Stimulated activated CD4-positive, alpha-beta T cell treated with anti-CD3 and anti-CD28 coated beads, Interleukin-2, amount 100 ng/mL, for 4 hours (primary cell): ENCODE measurements at regions not wholly inside any gene's neighbourhood (a gene's known extent, or its start where the extent isn't known, plus 50 kb on each side); places are given as distances from the start of the nearest gene placed in this dataset.
"Not testable (repeated sequence)": the region's sequence is repeated elsewhere in the genome, so short reads cannot be mapped to it uniquely, and the experiment has no call there.

Experiments used
- DNase-seq: peaks from one replicate; pipeline ENCODE4 v3.0.0-alpha.2; 2020; ENCODE audit warnings: low read depth

DNA sequence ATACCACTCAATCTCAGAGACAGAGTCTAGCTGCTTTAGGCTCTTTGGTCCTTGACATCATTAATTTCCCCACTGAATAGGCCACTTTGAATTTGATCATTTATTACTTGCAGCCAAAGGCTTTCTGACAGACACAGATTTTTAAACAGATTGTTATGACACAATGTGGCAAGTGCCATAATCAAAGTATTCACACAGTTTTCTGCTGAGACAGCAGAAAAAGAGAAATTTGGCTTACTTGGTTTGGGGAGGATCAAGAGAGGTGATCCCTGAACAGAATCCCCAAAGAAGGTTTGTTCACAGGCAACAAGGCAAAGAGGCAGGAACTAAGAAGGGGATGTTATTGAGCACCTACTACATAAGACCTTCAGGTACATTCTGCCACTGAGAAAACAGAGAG, 138.0 kb upstream of the TOP1 start:
- no peak for DNase-seq

DNA sequence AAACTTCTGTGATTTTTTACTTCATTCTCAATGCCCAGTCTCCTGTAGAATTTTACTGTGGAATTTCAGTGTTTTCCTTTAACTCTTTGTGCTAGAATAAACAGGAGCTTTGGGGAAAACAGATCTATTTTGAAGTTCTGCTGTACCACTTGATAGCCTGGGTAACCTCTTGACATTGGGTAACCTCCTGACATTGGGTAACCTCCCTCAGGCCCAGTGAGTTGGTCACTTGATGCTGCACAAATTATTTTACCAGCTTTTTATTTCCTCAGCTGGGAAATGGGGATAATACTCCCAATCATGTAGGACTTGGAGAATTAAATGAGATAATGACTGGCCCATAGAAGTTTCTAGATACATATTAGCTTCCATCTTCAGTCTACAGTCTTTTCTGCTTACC, 137.3 kb upstream of the TOP1 start:
- DNase-seq = no peak

GRCh38 chr20:40892642-40893041, 136.0 kb upstream of the TOP1 start:
- DNase-seq = no peak

DNA sequence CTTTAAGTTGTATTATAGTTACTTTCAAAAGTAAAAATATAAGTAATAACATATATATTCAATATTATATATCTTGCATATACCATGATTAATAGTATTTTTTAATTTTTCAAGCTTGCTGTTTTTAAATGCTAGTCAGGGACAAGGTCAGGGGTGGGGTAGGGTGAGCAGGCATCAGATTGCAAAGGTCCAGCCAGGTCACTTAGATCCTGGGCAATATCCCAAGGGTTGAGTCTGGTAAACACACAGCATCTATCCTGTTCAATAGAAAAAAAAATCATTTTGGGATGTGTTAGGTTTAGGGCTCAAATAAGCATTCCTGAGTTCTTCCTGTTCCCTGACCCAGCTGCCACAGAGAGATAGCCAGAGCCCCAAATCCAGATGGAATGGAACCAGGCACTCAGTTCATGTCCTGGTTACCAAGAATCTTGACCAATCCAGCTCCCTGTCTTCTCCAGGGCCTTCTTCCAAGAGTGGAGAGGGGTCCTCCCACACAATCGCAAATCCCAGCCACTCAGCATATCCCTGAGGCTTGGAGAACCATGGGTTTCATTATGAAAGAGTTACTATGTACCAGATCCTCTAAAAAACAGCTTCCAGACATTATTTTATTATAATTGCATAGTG, 134.9 kb upstream of the TOP1 start:
- DNase-seq = no peak

- no peak for DNase-seq
Measured at GRCh38 chr20:40894237-40894630, 134.4 kb upstream of the TOP1 start.

DNA sequence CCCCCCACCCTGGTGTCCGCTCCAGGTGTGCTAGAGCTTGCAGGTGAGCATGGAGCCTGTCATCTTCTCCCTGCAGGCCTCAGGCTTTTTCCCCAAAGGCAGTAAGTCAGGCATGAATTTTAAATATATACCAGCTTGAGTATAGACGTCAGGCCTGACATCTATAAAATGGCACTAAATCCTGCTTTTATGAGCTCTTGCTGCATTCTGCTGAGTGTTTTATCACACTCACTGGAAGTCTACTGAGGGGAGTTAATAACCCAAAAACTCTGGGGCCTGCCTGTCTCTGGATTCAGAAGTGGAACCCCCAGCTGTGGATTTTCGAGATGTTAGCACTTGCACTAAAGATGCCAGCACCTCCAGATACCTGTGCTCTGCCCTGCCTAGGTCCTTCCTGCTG, 133.4 kb upstream of the TOP1 start:
- DNase-seq = no peak

DNA sequence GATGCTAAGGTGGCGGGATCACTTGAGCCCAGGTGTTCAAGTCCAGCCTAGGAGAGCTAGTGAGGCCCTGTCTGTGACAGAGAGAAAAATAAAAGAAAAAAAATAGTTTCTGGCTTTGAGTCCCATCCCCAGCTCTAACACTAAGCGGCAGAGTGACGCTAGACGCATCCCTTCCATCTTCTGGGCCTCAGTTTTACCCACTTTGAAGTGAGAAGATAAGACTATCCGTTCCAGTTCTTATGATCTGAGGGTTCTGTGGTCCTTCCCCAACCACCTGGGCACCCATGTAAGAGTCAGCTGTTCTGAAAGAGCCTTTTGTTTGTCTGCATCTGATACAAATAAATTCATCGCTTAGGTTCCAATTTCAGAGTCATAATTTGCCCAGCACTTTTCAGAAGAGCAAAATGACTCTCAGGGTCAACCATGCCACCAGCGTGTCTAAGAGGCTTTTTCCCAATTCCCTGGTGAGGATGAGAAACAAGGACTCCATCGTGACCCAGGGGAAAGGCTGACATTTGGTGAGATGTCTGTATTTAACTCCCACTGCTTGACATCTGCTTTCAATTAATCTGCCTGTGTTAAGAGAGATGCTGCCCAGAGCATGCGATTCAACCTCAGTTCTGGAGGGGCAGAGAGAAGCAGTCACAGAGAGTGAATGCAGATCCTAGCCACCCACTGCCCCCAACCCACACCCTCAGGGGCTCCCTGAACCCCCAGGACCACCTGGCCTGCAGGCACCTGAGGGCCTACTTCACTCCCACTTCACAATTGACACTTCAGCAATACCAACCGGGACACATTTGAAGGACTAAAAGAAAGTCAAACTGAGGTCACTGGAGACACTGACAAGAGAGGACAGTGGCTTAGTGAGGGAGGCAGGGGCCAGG, 131.6 kb upstream of the TOP1 start:
- no peak for DNase-seq

- DNase-seq = no peak
Measured at GRCh38 chr20:40899344-40899743, 129.3 kb upstream of the TOP1 start.

DNA sequence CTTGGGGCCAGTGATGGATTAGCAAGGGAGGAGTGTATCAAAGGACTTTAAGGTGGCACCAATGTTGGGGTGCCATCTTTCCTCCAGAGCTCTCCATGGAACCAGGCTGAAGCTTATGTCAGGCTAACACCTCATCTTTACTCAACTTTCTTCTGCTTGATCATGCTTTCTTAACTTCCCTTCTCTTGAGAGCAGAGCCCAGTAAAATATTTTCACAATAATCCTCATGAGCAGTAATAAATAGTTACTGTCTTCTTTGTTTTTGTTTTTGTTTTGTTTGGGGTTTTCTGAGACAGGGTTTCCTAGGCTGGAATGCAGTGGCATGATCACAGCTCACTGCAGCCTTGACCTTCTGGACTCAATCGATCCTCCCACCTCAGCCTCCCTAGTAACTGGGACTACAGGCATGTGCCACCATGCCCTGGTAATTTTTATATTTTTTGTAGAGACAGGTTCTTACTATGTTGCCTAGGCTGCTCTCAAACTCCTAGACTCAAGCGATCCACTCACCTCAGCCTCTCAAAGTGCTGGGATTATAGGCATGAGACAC, 127.9 kb upstream of the TOP1 start:
- DNase-seq = no peak

DNA sequence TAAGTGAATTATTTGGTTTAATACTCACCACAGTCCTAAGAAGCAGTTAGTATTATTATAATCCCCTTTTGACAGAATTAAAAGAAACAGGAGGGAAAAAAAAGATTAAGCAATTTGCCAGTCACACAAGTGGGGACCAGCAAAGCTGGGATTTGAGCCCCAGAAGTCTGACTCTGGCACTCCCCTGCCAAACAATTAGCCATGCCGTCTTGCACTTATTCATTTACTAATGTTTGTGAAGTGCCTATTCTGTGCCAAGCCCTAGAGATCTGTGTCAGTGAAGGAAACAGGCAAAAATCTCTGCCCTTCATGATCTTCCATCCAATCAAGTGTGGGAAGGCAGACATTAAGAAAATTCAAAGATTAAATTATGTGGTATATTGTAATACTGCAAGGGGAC, 126.0 kb upstream of the TOP1 start:
- DNase-seq = no peak

DNA sequence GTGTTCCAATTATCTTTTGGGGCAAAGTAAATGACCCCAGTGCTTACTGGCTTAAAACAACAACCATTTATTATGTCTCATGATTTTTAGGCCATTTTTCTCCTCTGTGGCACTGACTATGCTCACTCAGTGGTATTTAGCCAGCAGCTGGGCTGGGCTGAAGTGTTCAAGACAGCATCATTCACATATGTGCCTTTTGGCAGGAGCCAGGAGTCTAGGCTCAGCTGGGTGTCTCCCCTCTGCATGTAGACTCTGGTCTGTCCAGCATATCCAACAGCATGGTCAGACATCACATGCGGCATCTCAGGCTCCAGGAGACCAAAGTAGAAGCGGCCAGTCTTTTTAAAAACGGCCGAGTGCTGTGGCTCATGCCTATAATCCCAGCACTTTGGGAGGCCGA, 120.3 kb upstream of the TOP1 start:
- DNase-seq = no peak

- DNase-seq = not testable (repeated sequence)
Measured at GRCh38 chr20:40909489-40909888, 119.1 kb upstream of the TOP1 start.

DNA sequence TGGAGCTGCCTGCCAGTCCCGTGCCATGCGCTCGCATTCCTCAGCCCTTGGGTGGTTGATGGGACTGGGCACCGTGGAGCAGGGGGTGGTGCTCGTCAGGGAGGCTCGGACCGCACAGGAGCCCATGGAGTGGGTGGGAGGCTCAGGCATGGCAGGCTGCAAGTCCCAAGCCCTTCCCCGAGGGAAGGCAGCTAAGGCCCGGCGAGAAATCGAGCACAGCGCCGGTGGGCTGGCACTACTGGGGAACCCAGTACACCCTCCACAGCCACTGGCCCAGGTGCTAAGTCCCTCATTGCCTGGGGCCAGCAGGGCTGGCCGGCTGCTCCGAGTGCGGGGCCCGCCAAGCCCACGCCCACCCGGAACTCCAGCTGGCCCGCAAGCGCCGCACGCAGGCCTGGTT, 118.2 kb upstream of the TOP1 start:
- DNase-seq = not testable (repeated sequence)

DNA sequence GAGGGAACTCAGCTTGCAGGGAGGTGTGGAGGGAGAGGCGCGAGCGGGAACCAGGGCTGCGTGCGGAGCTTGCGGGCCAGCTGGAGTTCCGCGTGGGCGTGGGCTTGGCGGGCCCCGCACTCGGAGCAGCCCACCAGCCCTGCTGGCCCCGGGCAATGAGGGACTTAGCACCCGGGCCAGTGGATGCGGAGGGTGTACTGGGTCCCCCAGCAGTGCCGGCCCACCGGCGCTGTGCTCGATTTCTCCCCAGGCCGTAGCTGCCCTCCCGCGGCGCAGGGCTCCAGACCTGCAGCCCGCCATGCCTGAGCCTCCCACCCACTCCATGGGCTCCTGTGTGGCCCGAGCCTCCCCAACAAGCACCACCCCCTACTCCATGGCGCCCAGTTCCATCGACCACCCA, 117.5 kb upstream of the TOP1 start:
- DNase-seq = not testable (repeated sequence)

DNA sequence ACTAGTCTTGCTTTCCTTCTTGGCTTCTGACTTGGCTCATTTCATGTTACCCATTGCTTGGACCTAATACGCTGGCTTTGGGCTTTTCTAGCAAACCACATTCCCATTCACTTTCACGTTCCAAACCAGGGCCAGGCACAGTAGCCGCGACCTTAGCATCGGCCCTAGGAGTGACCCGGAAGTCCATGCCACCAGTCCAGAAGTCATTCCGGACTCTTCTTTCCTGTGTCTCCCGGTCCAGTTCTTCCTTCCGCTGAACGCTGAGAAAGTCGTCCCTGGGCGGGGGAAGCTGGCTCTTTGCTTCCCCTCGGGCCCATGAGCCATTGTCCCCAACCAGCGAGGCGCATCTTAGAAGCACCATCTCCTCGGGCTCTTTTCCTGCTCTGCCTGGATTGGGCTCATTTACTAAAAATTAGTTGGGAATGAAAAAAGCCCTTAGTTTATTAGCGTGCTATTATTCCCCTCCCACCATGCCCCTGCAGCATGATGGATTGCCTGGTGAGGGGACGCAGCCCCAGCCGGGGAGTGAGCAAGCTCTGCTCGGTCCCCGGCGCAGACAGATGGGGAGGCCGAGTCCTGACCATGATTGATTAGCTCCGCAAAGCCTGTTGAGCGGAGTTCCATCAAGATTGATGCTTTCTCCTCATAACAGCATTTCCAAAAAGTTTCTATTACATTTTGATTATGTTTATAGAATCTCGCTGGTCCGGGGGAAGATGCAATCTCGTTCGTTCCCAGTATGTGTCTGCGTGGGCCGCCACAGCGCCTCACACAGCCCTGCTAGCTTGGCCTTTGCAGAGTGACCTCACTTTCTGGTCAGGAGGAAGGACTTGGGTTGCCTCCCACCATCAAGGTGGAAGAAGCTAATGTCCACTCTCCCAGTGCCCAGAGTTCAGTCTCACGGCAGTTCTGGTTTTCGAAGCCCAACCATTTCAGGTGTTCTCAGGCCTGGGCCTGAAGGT, 115.1 kb upstream of the TOP1 start:
- no peak for DNase-seq

DNA sequence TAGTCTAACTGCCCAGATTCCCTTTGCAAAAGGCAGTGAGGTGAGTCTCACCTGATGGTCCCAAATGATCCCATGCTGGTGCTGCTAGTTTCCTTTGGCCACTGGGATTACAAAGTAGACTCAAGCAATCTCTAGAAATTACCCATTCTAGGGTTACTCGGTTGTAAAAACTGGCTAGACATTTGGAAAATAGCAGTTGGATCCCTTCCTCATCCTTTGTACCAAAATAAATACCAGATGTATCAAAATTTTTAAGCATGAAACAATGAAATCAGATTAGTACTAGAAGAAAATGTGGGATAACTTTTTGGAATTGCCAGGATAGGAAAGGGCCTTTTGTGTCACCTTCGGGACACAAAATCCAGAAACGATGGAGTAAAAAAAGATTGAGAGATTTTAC, 112.9 kb upstream of the TOP1 start:
- DNase-seq = no peak

DNA sequence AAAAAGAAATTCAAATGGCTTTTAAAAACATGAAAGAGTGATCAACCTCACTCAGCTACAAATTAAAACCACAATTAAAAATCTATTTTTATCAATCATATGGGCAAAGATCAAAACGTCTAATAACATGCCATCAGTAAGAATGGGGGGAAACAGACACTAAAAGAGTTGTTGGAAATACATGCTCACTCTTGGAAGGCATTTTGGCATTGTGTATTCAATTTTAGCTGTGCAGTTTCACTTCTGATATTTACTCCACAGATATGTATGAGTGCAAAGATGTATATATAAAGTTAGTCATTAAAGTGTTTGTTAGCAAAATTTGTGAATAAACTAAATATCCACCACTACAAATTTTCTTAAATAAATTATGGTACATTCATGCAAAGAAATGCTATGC, 112.3 kb upstream of the TOP1 start:
- DNase-seq = no peak

DNA sequence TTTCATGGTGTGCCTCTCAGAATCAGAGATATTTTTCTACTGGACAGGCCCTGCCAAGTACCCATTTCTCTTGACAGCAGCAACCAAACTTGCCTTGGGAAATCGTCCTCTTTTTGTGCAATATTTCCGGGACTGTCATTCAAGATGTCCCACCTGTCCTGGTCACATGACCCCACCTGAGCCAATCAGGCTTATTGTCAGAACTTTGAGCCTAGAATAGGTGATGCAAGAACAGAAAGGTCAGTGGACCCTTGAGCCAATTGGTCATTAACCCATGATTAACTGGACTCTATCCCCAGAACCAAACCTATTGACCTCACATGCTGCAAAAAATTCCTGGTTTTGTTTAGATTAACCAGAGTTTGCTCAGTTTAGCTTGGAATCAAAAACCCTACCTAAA, 108.3 kb upstream of the TOP1 start:
- no peak for DNase-seq

GRCh38 chr20:40922865-40923264, 105.8 kb upstream of the TOP1 start:
- DNase-seq = no peak

DNA sequence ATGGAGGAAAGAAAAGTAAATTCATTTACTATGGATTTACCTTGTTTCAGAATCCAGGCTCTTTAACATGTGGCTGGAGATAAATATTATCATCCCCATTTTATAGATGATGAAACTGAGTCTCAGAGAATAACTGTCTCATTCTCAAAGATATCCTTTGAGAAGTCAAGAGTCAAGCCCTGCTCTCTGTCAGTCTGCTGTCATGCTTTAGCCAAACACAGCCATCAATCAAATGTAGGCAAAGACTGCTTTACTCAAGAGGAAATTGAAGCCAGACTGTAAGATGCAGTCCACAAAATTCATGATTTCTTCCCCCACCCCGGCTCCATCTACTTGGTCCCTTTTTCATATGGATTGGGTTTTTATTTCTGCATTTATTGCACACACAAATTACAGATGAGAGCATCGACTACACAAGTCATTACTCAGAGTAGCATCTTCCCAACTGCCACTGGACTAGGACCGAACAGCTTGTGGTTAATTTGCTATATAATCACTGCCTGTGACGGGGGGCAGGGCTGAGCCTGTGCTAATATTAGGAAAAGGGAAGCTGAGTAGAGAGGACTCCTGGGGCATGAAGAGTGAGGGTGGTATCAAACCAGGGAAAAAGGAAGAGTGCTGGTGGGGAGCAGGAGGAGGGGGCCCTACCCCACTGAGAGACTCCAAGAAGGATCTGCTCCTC, 102.7 kb upstream of the TOP1 start:
- no peak for DNase-seq

DNA sequence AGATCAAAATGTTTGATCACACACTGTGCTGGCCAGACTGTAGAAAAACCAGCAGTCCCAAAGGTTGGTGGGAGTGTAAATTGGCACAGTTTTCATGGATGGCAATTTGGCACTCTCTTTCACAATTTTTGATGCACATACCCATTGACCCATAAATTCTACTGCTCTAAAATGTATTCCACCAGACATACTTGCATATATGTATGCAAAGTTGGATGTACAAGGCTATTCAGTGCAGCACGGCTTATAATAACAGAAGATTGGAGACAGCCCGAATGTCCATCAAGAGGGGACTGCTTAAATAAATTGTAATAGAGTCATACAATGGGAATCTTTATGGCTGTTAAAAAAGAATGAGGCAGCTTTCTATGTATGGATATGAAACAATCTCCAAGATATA, 101.7 kb upstream of the TOP1 start:
- no peak for DNase-seq

DNA sequence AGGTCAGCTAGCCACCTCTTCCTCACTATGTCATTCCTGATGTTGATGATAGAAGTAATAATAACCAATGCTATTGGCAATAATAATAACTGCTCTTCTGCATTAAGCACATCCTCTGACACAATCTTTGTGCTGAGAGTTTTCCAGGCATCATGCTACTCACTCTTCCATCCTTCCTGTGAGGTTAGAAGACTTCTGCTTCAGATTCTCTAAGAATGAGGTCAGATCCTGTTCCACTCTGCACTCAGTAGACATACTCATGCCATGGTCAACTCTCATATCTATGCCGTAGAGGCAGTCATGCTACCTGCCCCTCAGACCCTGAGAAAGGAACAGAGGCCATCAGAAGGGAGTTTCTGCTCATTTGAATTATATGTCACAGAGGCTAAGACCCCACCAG, 98.1 kb upstream of the TOP1 start:
- no peak for DNase-seq
